Right cardiac atrium (tissue), 5 donors: ENCODE measurements at regions not wholly inside any gene's neighbourhood (a gene's known extent, or its start where the extent isn't known, plus 50 kb on each side); places are given as distances from the start of the nearest gene placed in this dataset.
"Not testable (repeated sequence)": the region's sequence is repeated elsewhere in the genome, so short reads cannot be mapped to it uniquely, and the experiment has no call there.

ENCODE experiments used
- ATAC-seq, 2 donors: fragments of 200-7000 bp; cut with Tn5 transposase; one replicate each; pipeline versions ENCODE4 v1.8.0 to v1.9.1; 2020; ENCODE audit warnings: moderate library complexity in 2 of 2, mild to moderate bottlenecking in 1 of 2
- DNase-seq, 3 donors: peaks; one replicate each; pipeline ENCODE4 v3.0.0-alpha.2; 2020
- H3K27ac ChIP-seq: one replicate; pipeline ENCODE4 v1.5.1; 2013; ENCODE audit warnings: mild to moderate bottlenecking, low read length, control low read depth, moderate library complexity
- H3K27me3 ChIP-seq: one replicate; pipeline ENCODE4 v1.6.1; 2013; ENCODE audit not compliant: control insufficient read depth, insufficient read depth
- H3K4me1 ChIP-seq: one replicate; pipeline ENCODE4 v1.6.1; 2013; ENCODE audit warnings: low read length; ENCODE audit not compliant: control insufficient read depth, insufficient read depth
- H3K4me3 ChIP-seq: one replicate; pipeline ENCODE4 v1.5.1; 2013; ENCODE audit warnings: low read length, control low read depth
- H3K9me3 ChIP-seq: one replicate; pipeline ENCODE4 v1.6.1; 2013; ENCODE audit warnings: low read length; ENCODE audit not compliant: control insufficient read depth
- WGBS: extraction: QIAGEN DNeasy Blood & Tissue Kit; methylation state at CpG from one replicate; pipeline ENCODE4 v1.1.7; 2013; 5-methylcytosine and 5-hydroxymethylcytosine counted together
- intact Hi-C, 4 donors: fragments of 100-400 bp; cut with DNase I; formaldehyde crosslinking; loops; one replicate each; pipeline versions ENCODE4 v1.11.0 to v1.14.0; 2022 to 2023
- donor health status: healthy with polysubstance abuse.
- donor health status: DM: no; HTN: yes; CAD: no.
- donor health status: DM: no; HTN: no; CAD: no.
- donor health status: DM: no; HTN: yes; CAD: no; lungs with severe emphysema.
- donor health status: DM: yes; HTN: yes; CAD: no.

DNA sequence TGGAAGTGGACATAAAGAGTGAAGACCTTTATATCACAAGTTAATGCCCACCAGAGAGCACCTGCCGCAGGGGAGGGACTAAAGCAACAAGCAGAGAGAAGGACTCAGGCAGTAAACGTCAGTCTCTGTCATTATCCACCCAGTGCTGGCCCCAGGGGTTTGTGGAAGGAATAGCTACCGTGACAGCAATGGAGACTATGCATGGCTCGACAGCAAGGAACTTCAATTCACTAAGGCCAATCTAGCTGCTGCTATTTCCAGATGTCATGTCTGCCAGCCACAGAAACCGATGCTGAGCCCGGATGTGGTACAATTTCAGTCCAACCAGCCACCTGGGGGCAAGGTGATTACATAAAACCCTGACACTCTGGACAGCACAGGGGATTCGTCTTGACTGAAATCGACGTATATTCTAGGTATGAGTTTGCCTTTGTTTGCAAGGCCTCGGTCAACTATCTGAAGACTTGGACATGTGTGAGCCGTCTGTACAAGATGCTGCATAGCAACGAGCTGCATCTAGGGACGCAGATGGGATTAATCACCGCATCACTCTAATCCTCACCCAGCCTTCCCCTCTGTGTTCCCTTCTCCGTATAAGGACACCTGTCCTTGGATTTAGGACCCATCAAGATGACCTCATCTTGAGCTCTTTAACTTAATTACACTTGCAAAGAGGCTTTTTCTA lies 154.1 kb upstream of the SH3BP4 start:
- intact Hi-C loops = no loop called here
- ATAC-seq = no peak

DNA sequence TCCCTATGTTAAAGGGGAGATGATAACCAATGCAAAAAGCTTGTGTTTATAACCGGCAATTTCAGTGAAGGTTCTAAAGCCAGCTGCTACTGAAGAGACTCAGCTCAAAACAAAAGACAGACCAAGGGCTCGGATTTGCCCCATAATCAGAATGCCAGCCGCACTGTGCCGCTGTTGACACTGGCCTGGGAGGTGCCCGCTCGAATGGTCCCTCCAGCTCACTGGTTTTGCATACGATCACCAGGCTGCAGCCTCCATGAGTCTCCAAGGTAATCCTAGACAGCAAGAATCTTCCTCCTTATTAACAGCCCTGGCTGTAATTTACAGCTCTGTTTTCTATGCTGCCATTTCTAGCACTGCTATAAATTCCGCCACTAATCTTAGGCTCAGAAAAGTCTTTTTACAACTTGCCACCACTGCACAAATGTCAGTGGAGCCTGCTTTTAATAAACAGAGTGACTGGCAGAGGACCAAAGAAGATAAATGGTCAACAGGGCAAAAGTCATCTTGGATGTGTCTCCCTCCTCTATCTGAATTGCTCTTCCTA lies 155.7 kb upstream of the SH3BP4 start:
- Histone ChIP-seq H3K27me3 (no peaks in the 10 kb centered on the region), H3K4me1 (peaks cover 3% of the 10 kb centered on the region), H3K4me3 (no peak overlapping the region), H3K9me3 (no peaks in the 10 kb centered on the region), H3K27ac (no peak overlapping the region)
- DNase-seq = no peak
- WGBS = 68% methylated on average over 8 of the region's 8 CpGs
- ATAC-seq = no peak
- intact Hi-C loops = no loop called here

More for the DNA sequence above, 154.1 kb upstream of the SH3BP4 start:
- 81% methylated on average over 15 of the region's 15 CpGs for WGBS
- Histone ChIP-seq H3K27me3 (no peaks in the 10 kb centered on the region), H3K9me3 (no peaks in the 10 kb centered on the region), H3K4me1 (peaks cover 3% of the 10 kb centered on the region), H3K27ac (no peak overlapping the region), H3K4me3 (no peak overlapping the region)
- no peak for DNase-seq

DNA sequence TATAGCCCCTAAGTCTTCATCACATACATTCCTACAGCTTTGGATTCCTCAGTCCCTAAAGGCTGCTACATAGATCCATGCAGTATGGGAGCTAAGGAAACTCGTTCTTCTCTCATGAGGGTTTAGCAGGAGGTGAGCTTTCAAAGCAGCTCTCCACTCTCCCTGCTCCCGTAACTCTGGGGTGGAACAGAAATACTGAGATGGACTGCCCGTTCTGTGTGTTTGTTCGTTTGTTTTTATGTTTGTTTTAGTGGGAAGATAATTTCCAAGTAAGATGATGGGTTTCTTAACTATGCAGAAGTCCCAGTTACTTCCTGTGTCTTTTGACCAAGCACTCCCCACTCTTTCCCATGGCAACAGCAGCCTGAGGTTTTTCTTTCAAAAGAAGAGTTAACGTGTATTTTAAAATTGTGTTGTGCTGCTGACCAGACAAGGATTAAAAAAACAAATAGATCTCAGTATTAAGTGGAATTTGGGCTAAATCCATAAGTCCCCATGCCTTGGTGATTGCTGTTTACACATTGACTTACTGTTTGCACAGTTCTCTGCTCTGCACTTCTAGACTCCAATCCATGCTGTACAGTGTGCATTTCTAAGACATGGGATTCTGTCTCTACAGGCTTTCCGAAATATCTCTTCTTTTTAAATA lies 156.4 kb upstream of the SH3BP4 start:
- H3K27me3 ChIP-seq = no peaks in the 10 kb centered on the region
- DNase-seq = no peak
- ATAC-seq = no peak
- H3K4me1 ChIP-seq = peaks cover 3% of the 10 kb centered on the region
- H3K9me3 ChIP-seq = no peaks in the 10 kb centered on the region
- H3K4me3 ChIP-seq = no peak overlapping the region
- intact Hi-C loops = no loop called here
- no peak overlapping the region for H3K27ac ChIP-seq
- WGBS = 53% methylated on average over 6 of the region's 6 CpGs

DNA sequence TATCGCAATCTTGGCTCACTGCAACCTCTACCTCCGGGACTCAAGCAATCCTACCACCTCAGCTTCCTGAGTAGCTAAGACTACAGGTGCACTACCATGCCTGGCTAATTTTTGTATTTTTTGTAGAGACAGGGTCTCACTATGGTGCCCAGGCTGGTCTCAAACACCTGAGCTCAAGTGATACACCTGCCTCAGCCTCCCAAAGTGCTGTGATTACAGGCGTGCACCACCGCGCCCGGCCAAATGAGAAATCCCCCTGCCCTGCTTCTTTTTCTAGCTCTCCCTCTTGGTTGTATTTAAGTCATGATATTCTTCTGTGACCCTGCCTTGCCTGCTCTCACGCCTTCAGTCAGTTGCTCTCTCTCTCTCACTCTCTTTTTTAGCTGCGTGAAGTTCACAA lies 157.0 kb upstream of the SH3BP4 start:
- 93% methylated on average over 8 of the region's 8 CpGs for WGBS

DNA sequence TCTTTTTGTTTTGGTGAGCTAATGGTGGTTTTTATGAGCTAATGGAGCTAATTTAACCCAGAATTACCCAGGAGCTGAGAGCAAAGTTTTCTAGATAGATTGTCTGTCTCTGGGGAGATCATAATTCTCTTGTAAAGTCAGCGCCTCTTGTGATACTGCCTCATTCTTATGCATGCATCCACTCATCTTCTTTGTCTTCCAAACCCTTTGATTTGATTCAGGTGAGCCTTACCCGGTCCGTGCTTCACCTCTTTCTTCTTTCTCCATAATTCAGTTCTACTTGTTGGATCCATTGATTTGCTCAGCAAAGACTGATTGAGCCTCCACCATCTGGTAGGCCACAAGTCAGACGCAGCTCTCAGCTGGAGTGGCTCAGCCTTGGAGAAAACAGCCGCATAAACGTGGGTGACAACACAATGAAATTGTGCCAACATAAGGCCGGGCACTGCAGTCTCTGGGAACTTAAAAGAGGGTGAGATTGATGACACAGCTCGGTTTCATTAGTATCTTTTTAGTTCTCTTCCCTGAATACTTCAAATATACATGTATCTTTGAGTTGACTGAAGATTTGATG lies 158.5 kb upstream of the SH3BP4 start:
- intact Hi-C loops = no loop called here
- ATAC-seq = no peak

More for the DNA sequence above, 157.0 kb upstream of the SH3BP4 start:
- intact Hi-C loops = no loop called here
- DNase-seq (no peak), ATAC-seq (no peak)
- Histone ChIP-seq H3K9me3 (no peaks in the 10 kb centered on the region), H3K4me1 (peaks cover 3% of the 10 kb centered on the region), H3K27me3 (no peaks in the 10 kb centered on the region), H3K4me3 (no peak overlapping the region), H3K27ac (no peak overlapping the region)

DNA sequence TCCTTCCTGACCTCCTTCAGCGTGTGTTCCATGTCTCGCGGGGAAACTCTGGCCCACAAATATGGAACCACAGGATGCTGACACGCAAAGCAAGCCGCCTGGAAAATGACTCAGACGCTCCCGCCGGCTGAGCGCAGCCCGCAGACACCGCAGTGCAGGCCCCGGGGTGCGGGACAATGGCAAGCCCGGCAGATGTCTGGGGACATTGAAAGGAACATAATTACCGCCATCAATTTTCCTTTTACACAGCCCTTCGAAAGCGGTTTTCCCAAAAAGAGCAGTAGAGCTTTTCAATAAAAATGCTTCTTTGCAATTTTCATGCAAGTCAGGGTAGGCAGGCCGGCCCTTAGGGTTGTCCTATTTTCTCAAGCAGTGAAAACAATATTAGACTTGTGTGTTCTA lies 159.2 kb upstream of the SH3BP4 start:
- no peaks in the 10 kb centered on the region for H3K27me3 ChIP-seq

More for the DNA sequence above, 158.5 kb upstream of the SH3BP4 start:
- H3K4me3 ChIP-seq = no peak overlapping the region
- no peaks in the 10 kb centered on the region for H3K27me3 ChIP-seq
- no peak overlapping the region for H3K27ac ChIP-seq
- H3K4me1 ChIP-seq = peaks cover 3% of the 10 kb centered on the region
- 85% methylated on average over 8 of the region's 8 CpGs for WGBS
- no peaks in the 10 kb centered on the region for H3K9me3 ChIP-seq
- no peak for DNase-seq

DNA sequence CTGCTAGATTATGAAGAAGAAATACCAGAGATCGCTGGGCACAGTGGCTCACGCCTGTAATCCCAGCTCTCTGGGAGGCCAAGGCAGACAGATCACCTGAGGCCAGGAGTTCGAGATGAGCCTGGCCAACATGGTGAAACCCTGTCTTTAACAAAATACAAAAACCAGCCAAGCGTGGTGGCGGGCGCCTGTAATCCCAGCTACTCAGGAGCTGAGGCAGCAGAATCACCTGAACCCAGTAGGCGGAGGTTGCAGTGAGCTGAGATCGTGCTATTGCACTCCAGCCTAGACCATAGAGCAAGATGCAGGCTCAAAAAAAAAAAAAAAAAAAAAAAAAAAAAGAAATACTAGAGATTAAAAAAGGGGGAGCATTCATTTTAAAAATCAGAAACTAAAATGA lies 159.7 kb upstream of the SH3BP4 start:
- H3K4me1 ChIP-seq, H3K27me3 ChIP-seq, H3K4me3 ChIP-seq, intact Hi-C loops, DNase-seq, H3K9me3 ChIP-seq, ATAC-seq, H3K27ac ChIP-seq: not testable (repeated sequence)
- 95% methylated on average over 8 of the region's 8 CpGs for WGBS

More for the DNA sequence above, 159.2 kb upstream of the SH3BP4 start:
- no peak for ATAC-seq
- no peak for DNase-seq
- H3K27ac ChIP-seq = no peak overlapping the region
- WGBS = 84% methylated on average over 18 of the region's 18 CpGs
- intact Hi-C loops = no loop called here
- H3K9me3 ChIP-seq = no peaks in the 10 kb centered on the region
- H3K4me1 ChIP-seq = peaks cover 3% of the 10 kb centered on the region
- no peak overlapping the region for H3K4me3 ChIP-seq

DNA sequence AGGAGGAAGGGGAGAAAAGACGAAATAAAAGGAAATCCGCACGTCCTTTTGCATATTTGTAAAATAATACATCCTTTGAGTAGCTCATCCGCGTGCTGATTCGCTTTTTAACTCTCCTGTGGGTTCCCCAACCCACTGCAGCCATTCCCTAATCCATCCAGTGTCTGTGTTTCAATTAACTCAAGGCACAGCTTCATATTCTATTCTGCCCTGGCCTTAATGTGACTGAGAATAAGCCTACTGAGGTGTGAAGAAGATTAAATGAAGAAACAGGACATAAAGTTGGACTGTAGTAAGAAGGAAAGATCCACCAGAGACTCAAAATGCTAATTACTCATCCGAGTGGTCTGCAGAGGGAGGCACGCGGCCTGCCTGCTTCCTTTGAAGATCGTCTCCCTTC lies 161.4 kb upstream of the SH3BP4 start:
- DNase-seq (no peak), ATAC-seq (no peak)
- H3K27ac ChIP-seq = no peak overlapping the region
- no peaks in the 10 kb centered on the region for H3K27me3 ChIP-seq
- no peak overlapping the region for H3K4me3 ChIP-seq
- H3K4me1 ChIP-seq = no peaks in the 10 kb centered on the region
- 89% methylated on average over 10 of the region's 10 CpGs for WGBS
- H3K9me3 ChIP-seq = no peaks in the 10 kb centered on the region
- intact Hi-C loops = no loop called here

DNA sequence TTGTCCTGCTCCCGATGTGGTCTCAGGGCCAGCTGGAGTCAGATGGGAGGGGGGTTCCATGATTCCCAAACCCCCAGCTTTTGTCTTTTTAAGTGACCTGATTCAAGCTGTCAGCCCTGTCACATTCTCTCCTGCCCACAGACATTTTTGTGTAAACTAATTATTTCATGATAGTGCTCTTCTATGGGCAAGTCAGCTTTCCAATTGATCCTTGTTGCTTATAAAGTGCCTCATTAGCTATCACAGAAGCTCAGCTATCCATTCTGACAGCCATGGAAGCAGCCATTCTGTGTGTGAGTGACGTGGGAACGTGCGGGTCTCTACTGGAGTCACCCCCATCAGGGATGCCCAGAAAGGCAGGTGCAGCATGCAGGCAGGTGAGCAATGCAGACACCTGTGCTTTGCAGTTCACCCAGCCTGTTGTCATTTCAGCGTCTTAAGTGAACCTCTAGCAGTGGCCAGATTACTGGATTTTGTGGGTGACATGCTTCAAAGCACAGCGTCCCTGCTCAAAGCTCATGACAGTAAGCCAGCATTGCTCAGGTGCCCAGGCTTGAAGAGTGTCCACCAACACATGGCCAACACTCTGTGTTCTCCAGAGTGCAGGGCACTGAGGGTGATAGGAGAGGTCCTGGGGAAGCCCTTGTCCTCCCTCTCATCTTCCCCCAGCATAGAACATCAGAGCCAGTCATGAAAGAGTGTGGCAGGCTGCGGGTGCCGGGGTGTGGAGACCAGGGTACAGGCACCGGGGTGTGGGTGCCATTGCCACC lies 162.1 kb upstream of the SH3BP4 start:
- Histone ChIP-seq H3K27ac (no peak overlapping the region), H3K9me3 (no peaks in the 10 kb centered on the region), H3K4me3 (no peak overlapping the region), H3K27me3 (no peaks in the 10 kb centered on the region), H3K4me1 (no peaks in the 10 kb centered on the region)
- ATAC-seq = no peak
- intact Hi-C loops = no loop called here
- no peak for DNase-seq
- WGBS = 92% methylated on average over 9 of the region's 9 CpGs

DNA sequence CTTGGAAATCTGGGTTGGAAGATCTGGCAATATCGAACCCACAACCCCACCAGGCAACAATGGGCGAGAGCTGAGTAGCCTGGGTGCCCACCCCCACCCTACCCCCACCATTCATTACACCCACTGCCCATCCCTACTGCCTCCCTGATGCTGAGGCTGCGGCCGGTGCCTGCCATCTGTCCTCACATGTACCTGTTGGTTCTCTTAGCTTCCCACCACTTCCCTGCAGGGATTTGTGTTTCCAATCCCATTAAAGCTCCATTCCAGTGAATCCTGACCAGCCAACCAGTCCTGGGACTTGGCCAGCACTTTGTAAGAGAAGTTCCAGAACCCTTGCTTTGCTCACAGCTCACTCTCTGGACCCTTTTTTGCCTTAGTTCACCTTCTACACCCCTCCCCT lies 163.0 kb upstream of the SH3BP4 start:
- H3K4me1 ChIP-seq = no peaks in the 10 kb centered on the region
- H3K27me3 ChIP-seq = no peaks in the 10 kb centered on the region
- intact Hi-C loops = no loop called here
- no peak for DNase-seq
- no peak for ATAC-seq
- no peak overlapping the region for H3K27ac ChIP-seq
- no peaks in the 10 kb centered on the region for H3K9me3 ChIP-seq
- no peak overlapping the region for H3K4me3 ChIP-seq
- 96% methylated on average over 4 of the region's 4 CpGs for WGBS

DNA sequence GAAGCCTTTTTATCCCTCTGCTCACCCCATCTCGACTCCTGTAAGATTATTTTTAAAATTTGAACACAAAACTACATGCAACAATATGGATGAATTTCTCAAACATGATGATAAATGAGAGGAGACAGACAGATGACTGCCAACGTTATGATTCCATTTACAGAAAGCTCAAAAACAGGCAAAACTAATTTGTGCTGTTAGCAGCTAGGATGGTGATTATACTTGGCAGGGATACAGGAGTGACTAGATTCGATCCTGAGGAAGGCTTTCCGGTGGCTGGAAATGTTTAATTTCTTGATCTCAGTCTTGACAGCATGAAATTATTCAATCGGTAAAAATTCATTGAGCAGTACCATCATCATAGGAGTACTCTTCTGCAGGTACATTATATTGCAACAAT lies 163.4 kb upstream of the SH3BP4 start:
- no peak overlapping the region for H3K4me3 ChIP-seq

More for the DNA sequence above, 163.4 kb upstream of the SH3BP4 start:
- no peak for ATAC-seq
- H3K4me1 ChIP-seq = no peaks in the 10 kb centered on the region
- no peak overlapping the region for H3K27ac ChIP-seq
- H3K9me3 ChIP-seq = no peaks in the 10 kb centered on the region
- intact Hi-C loops = no loop called here
- WGBS = 46% methylated on average over 5 of the region's 5 CpGs
- H3K27me3 ChIP-seq = no peaks in the 10 kb centered on the region
- DNase-seq = no peak
